Upper lobe of right lung (tissue), 1 donor: ENCODE measurements at regions not wholly inside any gene's neighbourhood (a gene's known extent, or its start where the extent isn't known, plus 50 kb on each side); places are given as distances from the start of the nearest gene placed in this dataset.

ENCODE experiments used
- ATAC-seq: fragments of 200-7000 bp; cut with Tn5 transposase; one replicate; pipeline ENCODE4 v1.9.1; 2020; ENCODE audit warnings: mild to moderate bottlenecking, moderate library complexity
- DNase-seq: peaks from one replicate; pipeline ENCODE4 v3.0.0-alpha.2; 2020
- H3K27ac ChIP-seq: fragments of 200-600 bp; one replicate; pipeline ENCODE4 v1.8.0; 2022
- H3K27me3 ChIP-seq: fragments of 200-600 bp; one replicate; pipeline ENCODE4 v1.8.0; 2022; ENCODE audit warnings: mild to moderate bottlenecking
- H3K36me3 ChIP-seq: fragments of 200-600 bp; one replicate; pipeline ENCODE4 v1.8.0; 2022
- H3K4me1 ChIP-seq: fragments of 200-600 bp; one replicate; pipeline ENCODE4 v1.8.0; 2022
- H3K4me3 ChIP-seq: fragments of 200-600 bp; one replicate; pipeline ENCODE4 v1.8.0; 2022; ENCODE audit warnings: mild to moderate bottlenecking
- H3K9me3 ChIP-seq: fragments of 200-600 bp; one replicate; pipeline ENCODE4 v1.8.0; 2022
- CTCF ChIP-seq: fragments of 200-600 bp; IDR thresholded peaks from one replicate; pipeline ENCODE4 v1.8.0; 2022; ENCODE audit warnings: antibody characterized with exemption
- intact Hi-C: fragments of 100-400 bp; cut with DNase I; formaldehyde crosslinking; loops from one replicate; pipeline ENCODE4 v1.11.0; 2022
- donor health status: DM: no; HTN: yes; CAD: no; lungs with severe emphysema.

DNA sequence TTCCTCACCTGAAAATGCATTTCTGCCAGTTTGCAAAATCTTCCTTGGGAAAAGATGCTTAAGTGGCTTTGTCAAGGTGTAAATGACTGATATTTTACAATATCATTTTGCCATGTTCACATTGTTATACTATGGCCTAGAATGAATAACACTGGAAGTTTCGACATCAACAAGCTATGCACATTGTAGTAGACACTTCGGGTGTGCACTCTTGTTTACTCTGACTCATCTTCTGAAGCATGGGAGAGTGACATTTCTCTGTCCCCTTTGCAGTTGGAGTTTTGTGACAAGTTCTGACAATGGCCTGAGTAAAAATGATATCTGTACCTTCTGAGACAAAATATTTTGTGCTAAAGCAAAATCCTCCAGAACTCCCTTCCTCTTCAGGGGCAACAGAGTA, 567.0 kb upstream of the RGMA start:
- Histone ChIP-seq H3K9me3 (no peaks in the 10 kb centered on the region), H3K4me3 (no peak overlapping the region), H3K4me1 (no peaks in the 10 kb centered on the region), H3K27ac (no peak overlapping the region), H3K27me3 (no peaks in the 10 kb centered on the region), H3K36me3 (no peaks in the 10 kb centered on the region)
- DNase-seq (no peak), ATAC-seq (no peak)
- intact Hi-C loops, result no loop called here
- no peak for TF ChIP-seq CTCF

DNA sequence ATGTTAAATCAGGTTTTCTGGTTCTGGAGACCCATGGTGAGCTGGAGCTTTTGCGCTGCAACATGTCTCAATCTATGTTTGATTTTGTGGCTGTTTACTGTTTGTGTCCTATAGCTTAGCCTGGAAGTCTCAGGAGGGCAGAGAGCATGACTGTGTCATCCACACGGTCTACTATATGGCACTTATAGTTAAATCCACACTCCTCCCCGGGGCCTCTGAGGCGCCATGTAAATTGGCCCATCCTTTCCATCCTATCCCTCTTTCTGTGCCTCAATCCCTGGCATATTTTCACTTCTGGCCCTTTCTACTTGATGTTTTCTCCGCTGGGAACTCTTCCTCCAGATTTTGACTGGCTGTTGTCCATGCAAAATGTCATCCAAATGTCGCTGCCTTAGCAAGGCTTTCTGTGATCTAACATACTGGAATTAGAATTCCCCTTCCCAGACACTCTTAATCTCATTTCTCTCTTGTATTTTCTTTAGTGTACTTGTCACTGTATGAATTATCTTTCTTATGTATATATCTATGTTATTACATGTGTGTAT, 560.8 kb upstream of the RGMA start:
- no peaks in the 10 kb centered on the region for H3K27me3 ChIP-seq
- no peak for TF ChIP-seq CTCF
- no peak overlapping the region for H3K27ac ChIP-seq
- no peaks in the 10 kb centered on the region for H3K36me3 ChIP-seq
- ATAC-seq (no peak), DNase-seq (no peak)
- H3K4me3 ChIP-seq, result no peak overlapping the region
- no peaks in the 10 kb centered on the region for H3K4me1 ChIP-seq
- intact Hi-C loops, result no loop called here
- no peaks in the 10 kb centered on the region for H3K9me3 ChIP-seq

DNA sequence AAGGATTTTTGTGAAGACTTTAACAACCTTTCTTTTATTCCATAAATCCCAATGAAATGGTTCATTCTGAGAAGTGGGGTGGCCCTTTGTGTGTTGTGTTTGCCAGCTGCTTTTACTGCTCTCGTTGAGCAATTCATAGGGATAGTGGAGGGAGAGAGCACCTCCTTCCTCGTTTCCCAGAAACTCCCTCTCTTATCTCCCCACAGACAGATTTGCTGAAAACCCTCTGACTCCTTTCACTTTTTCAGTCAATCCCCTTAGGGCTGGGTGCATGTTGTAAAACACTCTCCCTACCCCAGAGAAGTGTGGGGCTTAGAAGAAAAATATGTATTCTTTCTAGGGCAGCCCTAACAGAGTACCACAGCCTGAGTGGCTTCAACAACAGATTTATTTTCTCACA, 557.2 kb upstream of the RGMA start:
- intact Hi-C loops, result no loop called here
- Histone ChIP-seq H3K36me3 (no peaks in the 10 kb centered on the region), H3K27me3 (no peaks in the 10 kb centered on the region), H3K4me1 (no peaks in the 10 kb centered on the region), H3K27ac (no peak overlapping the region), H3K4me3 (no peak overlapping the region), H3K9me3 (no peaks in the 10 kb centered on the region)
- TF ChIP-seq CTCF, result no peak
- no peak for DNase-seq
- ATAC-seq, result no peak

GRCh38 chr15:93645594-93645993, 556.6 kb upstream of the RGMA start:
- intact Hi-C loops, result no loop called here
- H3K27ac ChIP-seq, result no peak overlapping the region
- no peaks in the 10 kb centered on the region for H3K27me3 ChIP-seq
- no peak for ATAC-seq
- H3K36me3 ChIP-seq, result no peaks in the 10 kb centered on the region
- H3K9me3 ChIP-seq, result no peaks in the 10 kb centered on the region
- no peaks in the 10 kb centered on the region for H3K4me1 ChIP-seq
- H3K4me3 ChIP-seq, result no peak overlapping the region
- DNase-seq, result no peak
- no peak for TF ChIP-seq CTCF

DNA sequence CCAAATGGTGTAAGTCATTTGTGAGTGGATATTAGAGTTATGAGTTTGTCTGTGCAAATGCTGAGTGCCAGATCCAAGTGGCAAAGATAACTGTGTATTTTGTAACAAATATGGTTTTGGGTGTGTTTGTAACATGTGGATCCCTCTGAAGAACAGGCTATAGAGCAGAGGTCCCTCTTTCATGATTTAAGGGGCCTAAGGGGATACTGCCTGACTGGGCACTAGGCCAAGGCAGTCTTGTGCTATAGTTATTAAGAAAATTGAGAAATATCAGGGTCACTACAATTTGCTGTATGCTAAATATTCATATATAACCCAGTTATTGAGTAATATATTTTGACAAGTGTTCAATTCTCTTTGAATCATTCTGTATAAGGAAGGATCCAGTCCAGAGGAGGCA, 555.6 kb upstream of the RGMA start:
- no peaks in the 10 kb centered on the region for H3K9me3 ChIP-seq
- no peaks in the 10 kb centered on the region for H3K36me3 ChIP-seq
- H3K4me1 ChIP-seq, result no peaks in the 10 kb centered on the region
- no peak overlapping the region for H3K27ac ChIP-seq
- no peak overlapping the region for H3K4me3 ChIP-seq
- ATAC-seq (no peak), DNase-seq (no peak)
- intact Hi-C loops, result no loop called here
- no peak for TF ChIP-seq CTCF
- no peaks in the 10 kb centered on the region for H3K27me3 ChIP-seq

DNA sequence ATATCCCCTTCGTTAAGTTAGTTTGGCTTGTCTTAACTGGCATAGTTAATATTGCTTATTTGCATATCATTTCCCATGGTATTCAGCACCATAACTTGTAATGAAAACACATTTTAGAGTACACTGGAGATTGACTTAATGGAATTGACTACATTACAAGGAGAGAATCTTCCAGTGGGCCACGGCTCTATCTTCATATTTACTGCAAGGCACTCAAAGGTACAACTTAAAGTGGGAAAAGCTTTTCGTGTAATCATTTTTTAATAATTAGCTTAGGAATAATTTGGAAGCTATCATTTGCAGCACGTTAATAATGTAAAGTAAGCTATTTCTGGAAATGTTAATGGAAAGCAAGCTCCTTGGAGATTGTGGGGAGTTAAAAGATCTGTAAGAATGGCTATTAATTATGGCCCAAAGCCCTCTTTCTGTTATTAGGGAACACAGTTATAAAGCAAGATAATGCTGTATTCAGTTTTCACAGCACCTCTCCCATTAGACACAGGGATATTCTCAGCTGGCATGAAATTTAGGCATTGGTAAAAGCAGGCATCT, 551.5 kb upstream of the RGMA start:
- no peaks in the 10 kb centered on the region for H3K36me3 ChIP-seq
- H3K27ac ChIP-seq, result no peak overlapping the region
- intact Hi-C loops, result no loop called here
- ATAC-seq (no peak), DNase-seq (no peak)
- H3K4me1 ChIP-seq, result no peaks in the 10 kb centered on the region
- no peak for TF ChIP-seq CTCF
- no peaks in the 10 kb centered on the region for H3K27me3 ChIP-seq
- H3K9me3 ChIP-seq, result no peaks in the 10 kb centered on the region
- no peak overlapping the region for H3K4me3 ChIP-seq
